ENCODE measurements at regions not wholly inside any gene's neighbourhood (a gene's known extent, or its start where the extent isn't known, plus 50 kb on each side); places are given as distances from the start of the nearest gene placed in this dataset.

- intact Hi-C loops (cut with DNase I) = no loop called here
- Histone ChIP-seq H3K4me3 (no peak overlapping the region), H3K27me3 (peaks cover 0 to 72% (median 37%) of the 10 kb centered on the region in 9 donors), H3K4me1 (no peaks in the 10 kb centered on the region), H3K9me3 (peaks cover 0 to 9% (median 0%) of the 10 kb centered on the region in 12 donors), H3K36me3 (no peaks in the 10 kb centered on the region), H3K27ac (no peak overlapping the region)
- DNase-seq (no peak), ATAC-seq (no peak)
- TF ChIP-seq CTCF (IDR thresholded peaks at IDR 0.05) (no peak), POLR2A (IDR thresholded peaks at IDR 0.05) (no peak)
- WGBS, 4 donors = 52 to 69% (median 60%) methylated on average over 5 of the region's 5 CpGs
Observed at GRCh38 chr1:36738245-36738644, 255.5 kb upstream of the CSF3R start.

GRCh38 chr1:36737767-36738166 lies 255.1 kb upstream of the CSF3R start:
- no peak for TF ChIP-seq CTCF (IDR thresholded peaks at IDR 0.05)
- no peak for TF ChIP-seq POLR2A (IDR thresholded peaks at IDR 0.05)
- no peak for ATAC-seq
- no peak for DNase-seq
- H3K27ac ChIP-seq = no peak overlapping the region
- 10 to 22% (median 16%) methylated on average over 11 of the region's 11 CpGs for WGBS, 4 donors
- intact Hi-C loops (cut with DNase I) = no loop called here
- H3K4me1 ChIP-seq = no peaks in the 10 kb centered on the region
- H3K36me3 ChIP-seq = no peaks in the 10 kb centered on the region
- H3K9me3 ChIP-seq = peaks cover 0 to 9% (median 0%) of the 10 kb centered on the region in 12 donors
- H3K4me3 ChIP-seq = no peak overlapping the region
- peaks cover 0 to 76% (median 37%) of the 10 kb centered on the region in 9 donors for H3K27me3 ChIP-seq

- Histone ChIP-seq H3K27me3 (peaks cover 0 to 82% (median 37%) of the 10 kb centered on the region in 9 donors), H3K4me1 (no peaks in the 10 kb centered on the region), H3K9me3 (peaks cover 0 to 9% (median 0%) of the 10 kb centered on the region in 12 donors), H3K27ac (no peak overlapping the region), H3K4me3 (no peak overlapping the region), H3K36me3 (no peaks in the 10 kb centered on the region)
- TF ChIP-seq POLR2A (IDR thresholded peaks at IDR 0.05) = no peak
- TF ChIP-seq CTCF (IDR thresholded peaks at IDR 0.05) = no peak
- intact Hi-C loops (cut with DNase I) = no loop called here
- DNase-seq = no peak
- ATAC-seq = no peak
- WGBS, 4 donors = 27 to 46% (median 33%) methylated on average over 5 of the region's 5 CpGs
Observed at GRCh38 chr1:36737038-36737555, 254.4 kb upstream of the CSF3R start.

- no peak for ATAC-seq
- Histone ChIP-seq H3K36me3 (no peaks in the 10 kb centered on the region), H3K4me1 (no peaks in the 10 kb centered on the region), H3K27me3 (peaks cover 0 to 83% (median 37%) of the 10 kb centered on the region in 9 donors), H3K4me3 (no peak overlapping the region), H3K9me3 (peaks cover 0 to 5% (median 0%) of the 10 kb centered on the region in 12 donors), H3K27ac (no peak overlapping the region)
- TF ChIP-seq POLR2A (IDR thresholded peaks at IDR 0.05) (no peak), CTCF (IDR thresholded peaks at IDR 0.05) (no peak)
- WGBS, 4 donors = 24 to 33% (median 28%) methylated on average over 18 of the region's 18 CpGs
- intact Hi-C loops (cut with DNase I) = no loop called here
- no peak for DNase-seq
Observed at GRCh38 chr1:36735939-36736730, 253.4 kb upstream of the CSF3R start.

Measured in heart left ventricle (tissue), 16 donors.